Mucosa of descending colon (tissue), 3 donors: ENCODE measurements at regions not wholly inside any gene's neighbourhood (a gene's known extent, or its start where the extent isn't known, plus 50 kb on each side); places are given as distances from the start of the nearest gene placed in this dataset.
"Not testable (repeated sequence)": the region's sequence is repeated elsewhere in the genome, so short reads cannot be mapped to it uniquely, and the experiment has no call there.

ENCODE experiments used
- ATAC-seq: fragments of 200-7000 bp; cut with Tn5 transposase; one replicate; pipeline ENCODE4 v1.9.1; 2020; ENCODE audit warnings: mild to moderate bottlenecking, moderate library complexity
- DNase-seq, 3 donors: peaks; one replicate each; pipeline ENCODE4 v3.0.0-alpha.2; 2020
- H3K36me3 ChIP-seq: fragments of 200-600 bp; one replicate; pipeline ENCODE4 v1.8.0; 2021; ENCODE audit warnings: low read depth, mild to moderate bottlenecking
- H3K4me1 ChIP-seq: fragments of 200-600 bp; one replicate; pipeline ENCODE4 v1.8.0; 2021; ENCODE audit warnings: low read depth, mild to moderate bottlenecking
- H3K4me3 ChIP-seq: fragments of 200-600 bp; one replicate; pipeline ENCODE4 v1.8.0; 2021; ENCODE audit warnings: mild to moderate bottlenecking
- H3K9me3 ChIP-seq: fragments of 200-600 bp; one replicate; pipeline ENCODE4 v1.8.0; 2021; ENCODE audit warnings: mild to moderate bottlenecking
- CTCF ChIP-seq: fragments of 200-600 bp; IDR thresholded peaks from one replicate; pipeline ENCODE4 v1.8.0; 2022; ENCODE audit warnings: antibody characterized with exemption, mild to moderate bottlenecking
- intact Hi-C, 2 donors: fragments of 100-400 bp; cut with DNase I in 1 of 2; cut with micrococcal nuclease in 1 of 2; formaldehyde crosslinking; loops; one replicate each; pipeline versions ENCODE4 v1.11.0 to v1.11.1; 2022; cut with DNase I, micrococcal nuclease
- donor health status: DM: no; HTN: no; CAD: no; lungs with moderate emphysema.
- donor health status: DM: no; HTN: no; CAD: no.
- donor health status: DM: no; HTN: yes; CAD: no.

DNA sequence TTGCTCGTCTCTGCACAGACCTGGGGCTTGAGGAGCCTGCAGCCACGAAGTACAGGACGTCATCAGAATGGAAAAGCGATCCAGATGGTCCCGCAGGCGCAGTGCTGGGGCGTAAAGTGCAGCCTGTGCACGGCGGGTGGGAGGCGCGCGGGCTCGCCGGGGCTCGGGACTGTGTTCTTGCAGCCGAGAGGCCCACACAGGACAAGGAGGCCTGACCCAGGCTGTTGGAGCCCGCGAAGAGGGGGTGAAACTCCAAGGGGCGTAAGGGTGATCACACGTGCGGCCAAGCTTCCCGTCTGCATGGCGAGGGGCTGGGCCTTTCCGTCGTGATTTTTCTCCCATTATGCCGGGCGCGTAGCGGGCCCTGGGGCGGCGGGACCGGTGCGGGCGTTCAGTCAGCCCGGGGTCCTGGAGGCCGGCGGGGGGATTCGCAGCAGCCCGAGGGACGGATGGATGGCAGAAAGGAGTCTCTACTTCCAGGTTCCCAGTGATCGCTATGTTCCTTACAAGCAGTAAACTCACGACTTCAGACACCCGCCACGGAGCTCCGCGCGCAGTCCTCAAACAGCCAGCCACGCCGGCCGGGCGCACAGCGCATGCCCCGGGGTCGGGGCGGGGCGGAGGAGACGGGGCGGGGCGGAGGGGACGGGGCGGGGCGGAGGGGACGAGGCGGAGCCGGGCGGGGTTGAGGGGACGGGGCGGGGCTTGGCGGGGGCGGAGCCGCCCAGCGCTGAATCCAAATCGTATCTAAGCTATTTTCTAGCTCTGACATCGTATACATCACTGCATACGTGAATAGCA, 141.0 kb upstream of the KCNJ18 start:
- peak overlapping the region; percentile 19 for H3K4me3 ChIP-seq
- no peaks in the 10 kb centered on the region for H3K36me3 ChIP-seq
- H3K9me3 ChIP-seq = no peaks in the 10 kb centered on the region
- intact Hi-C loops = no loop called here
- ATAC-seq = peak; percentile 99
- peak; percentile 80 to 88 (median 85) for DNase-seq
- TF ChIP-seq CTCF = no peak
- peaks cover 7% of the 10 kb centered on the region for H3K4me1 ChIP-seq

- H3K4me3 ChIP-seq, H3K36me3 ChIP-seq, DNase-seq, ATAC-seq, H3K9me3 ChIP-seq, intact Hi-C loops, H3K4me1 ChIP-seq: not testable (repeated sequence)
These were observed 133.4 kb upstream of the KCNJ18 start for GRCh38 chr17:21558921-21559320.

- H3K9me3 ChIP-seq = no peaks in the 10 kb centered on the region
- no peak overlapping the region for H3K4me3 ChIP-seq
- TF ChIP-seq CTCF = no peak
- intact Hi-C loops = no loop called here
- no peak for ATAC-seq
- H3K4me1 ChIP-seq = no peaks in the 10 kb centered on the region
- DNase-seq = no peak
- no peaks in the 10 kb centered on the region for H3K36me3 ChIP-seq
These were observed 128.1 kb upstream of the KCNJ18 start for GRCh38 chr17:21564262-21564661.

GRCh38 chr17:21564757-21565156, 127.6 kb upstream of the KCNJ18 start:
- intact Hi-C loops, H3K36me3 ChIP-seq, H3K4me3 ChIP-seq, H3K9me3 ChIP-seq, H3K4me1 ChIP-seq, DNase-seq, ATAC-seq: not testable (repeated sequence)

DNA sequence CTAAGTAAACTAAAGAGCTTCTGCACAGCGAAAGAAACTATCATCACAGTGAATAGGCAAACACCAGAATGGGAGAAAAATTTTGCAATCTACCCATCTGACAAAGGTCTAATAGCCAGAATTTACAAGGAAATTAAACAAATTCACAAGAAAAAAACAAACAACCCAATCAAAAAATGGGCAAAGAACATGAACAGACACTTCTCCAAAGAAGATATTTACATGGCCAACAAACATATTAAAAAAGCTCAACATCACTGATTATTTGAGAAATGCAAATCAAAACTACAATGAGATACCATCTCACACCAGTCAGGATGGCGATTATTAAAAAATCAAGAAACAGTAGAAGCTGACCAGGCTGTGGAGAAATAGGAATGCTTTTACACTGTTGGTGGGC, 121.9 kb upstream of the KCNJ18 start:
- H3K36me3 ChIP-seq, H3K9me3 ChIP-seq, ATAC-seq, H3K4me3 ChIP-seq, intact Hi-C loops, DNase-seq, H3K4me1 ChIP-seq: not testable (repeated sequence)

DNA sequence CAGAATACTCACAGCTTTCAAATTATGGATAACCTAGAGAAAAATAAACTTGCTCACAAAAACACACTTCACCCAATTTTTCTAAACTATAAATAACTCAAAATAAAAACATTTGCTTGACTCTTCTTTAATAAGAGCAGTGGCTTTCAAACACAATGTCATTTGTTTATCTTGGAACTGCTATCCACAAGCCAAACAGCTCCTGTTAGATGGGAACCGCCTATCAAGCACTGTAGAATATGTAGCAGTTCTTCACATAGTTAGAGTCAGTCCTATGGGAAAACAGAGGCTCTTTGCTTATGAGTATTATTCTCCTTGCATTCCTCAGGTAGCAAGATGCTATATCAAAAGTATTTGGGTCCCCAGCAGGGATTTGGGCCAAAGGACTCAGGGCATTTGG, 120.2 kb upstream of the KCNJ18 start:
- H3K4me1 ChIP-seq, DNase-seq, intact Hi-C loops, H3K9me3 ChIP-seq, H3K36me3 ChIP-seq, H3K4me3 ChIP-seq, ATAC-seq: not testable (repeated sequence)

DNA sequence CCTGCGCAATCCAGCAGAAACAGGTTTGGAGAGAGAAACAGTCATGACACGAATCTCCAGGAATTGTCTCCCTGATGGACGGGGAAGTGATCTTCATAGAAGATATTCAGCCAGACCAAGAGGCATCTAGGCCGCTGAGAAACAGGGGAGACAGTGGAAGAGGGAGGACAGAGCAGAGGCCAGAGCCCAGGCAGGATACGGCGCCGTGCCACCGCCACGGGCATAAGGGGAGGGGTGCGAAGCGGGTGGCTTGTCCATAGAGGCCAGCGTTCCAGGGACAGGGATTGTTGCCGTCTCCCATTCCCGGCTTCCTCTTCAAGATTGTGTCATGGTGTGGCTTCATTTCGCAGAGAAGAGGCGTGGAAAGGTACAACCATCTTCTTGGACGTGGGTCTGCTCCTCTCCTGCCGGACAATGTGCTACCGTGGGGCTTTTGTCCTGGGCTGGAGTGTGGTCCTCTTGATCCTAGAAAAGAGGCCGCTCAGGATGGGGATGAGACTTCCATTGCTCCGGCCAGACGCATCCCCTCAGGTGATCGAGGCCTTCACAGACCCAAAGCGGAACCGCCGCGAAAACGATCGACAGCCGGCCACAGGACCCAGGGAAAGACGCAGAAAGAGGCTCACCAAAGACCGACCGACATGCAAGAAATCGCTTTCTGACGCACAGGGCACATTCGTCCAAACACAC, 118.9 kb upstream of the KCNJ18 start:
- not testable (repeated sequence) for H3K4me3 ChIP-seq, DNase-seq, ATAC-seq

GRCh38 chr17:21573961-21574610, 118.2 kb upstream of the KCNJ18 start:
- Histone ChIP-seq H3K4me3 (no peak overlapping the region), H3K4me1 (no peaks in the 10 kb centered on the region), H3K36me3 (no peaks in the 10 kb centered on the region), H3K9me3 (peaks cover 2% of the 10 kb centered on the region)
- no peak for TF ChIP-seq CTCF
- intact Hi-C loops = no loop called here
- DNase-seq = peak in 2 of 3 donors; percentile 63 to 73
- peak; percentile 38 for ATAC-seq

More for the DNA sequence above, 118.9 kb upstream of the KCNJ18 start:
- intact Hi-C loops, H3K4me1 ChIP-seq, H3K9me3 ChIP-seq, H3K36me3 ChIP-seq: not testable (repeated sequence)

DNA sequence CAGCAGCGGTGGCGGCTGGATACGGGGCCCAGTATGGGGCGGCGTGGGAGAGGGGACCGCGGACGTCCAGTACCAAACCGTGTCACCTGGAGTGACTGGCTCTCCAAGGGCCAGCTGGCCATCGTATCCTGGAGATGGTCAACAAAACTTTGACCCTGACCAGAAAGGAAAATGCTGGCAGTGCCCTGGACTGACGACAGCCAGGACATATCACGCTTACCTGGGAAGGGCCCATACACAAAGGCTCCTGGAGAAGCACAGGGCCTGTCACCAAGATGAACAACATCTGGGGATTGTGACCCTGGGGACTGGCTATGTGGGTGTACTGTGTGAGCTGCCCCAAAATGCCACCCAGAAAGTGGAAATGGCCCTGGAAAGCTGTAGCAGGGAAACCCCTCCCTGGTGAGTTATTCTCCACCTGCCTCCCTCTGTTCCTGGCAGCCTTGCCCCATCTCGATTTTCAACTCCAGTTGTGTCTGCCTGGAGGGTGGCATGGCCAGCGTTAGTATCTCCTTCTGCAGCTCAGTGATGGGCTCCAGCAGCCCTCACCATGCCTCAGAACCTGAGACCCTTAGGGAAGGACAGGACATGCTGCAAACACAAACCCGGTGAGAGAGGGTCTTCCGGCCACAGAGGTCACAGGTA, 117.6 kb upstream of the KCNJ18 start:
- intact Hi-C loops, ATAC-seq, H3K4me1 ChIP-seq, H3K9me3 ChIP-seq, H3K36me3 ChIP-seq, H3K4me3 ChIP-seq: not testable (repeated sequence)
- DNase-seq = peak in 1 of 3 donors; percentile 15

- ATAC-seq, H3K9me3 ChIP-seq, H3K4me3 ChIP-seq, DNase-seq, H3K36me3 ChIP-seq, H3K4me1 ChIP-seq, intact Hi-C loops: not testable (repeated sequence)
These were observed 113.5 kb upstream of the KCNJ18 start for GRCh38 chr17:21578783-21579182.
